Middle frontal gyrus (tissue), 1 donor: ENCODE measurements at regions not wholly inside any gene's neighbourhood (a gene's known extent, or its start where the extent isn't known, plus 50 kb on each side); places are given as distances from the start of the nearest gene placed in this dataset.
"Not testable (repeated sequence)": the region's sequence is repeated elsewhere in the genome, so short reads cannot be mapped to it uniquely, and the experiment has no call there.

Experiments used
- DNase-seq: peaks from one replicate; pipeline ENCODE4 v3.0.0-alpha.2; 2015; ENCODE audit warnings: low spot score; ENCODE audit errors: extremely low spot score

GRCh38 chr2:83795777-83796176, 663.3 kb downstream of the SUCLG1 start:
- no peak for DNase-seq

- not testable (repeated sequence) for DNase-seq
These were observed 668.6 kb downstream of the SUCLG1 start for GRCh38 chr2:83790467-83790866.

GRCh38 chr2:83789674-83790073, 669.4 kb downstream of the SUCLG1 start:
- DNase-seq: not testable (repeated sequence)

- not testable (repeated sequence) for DNase-seq
These were observed 670.0 kb downstream of the SUCLG1 start for GRCh38 chr2:83788938-83789566.

GRCh38 chr2:83787189-83787588, 671.9 kb downstream of the SUCLG1 start:
- no peak for DNase-seq

GRCh38 chr2:83786140-83786539, 672.9 kb downstream of the SUCLG1 start:
- no peak for DNase-seq

GRCh38 chr2:83784947-83785346, 674.1 kb downstream of the SUCLG1 start:
- no peak for DNase-seq

GRCh38 chr2:83784315-83784714, 674.8 kb downstream of the SUCLG1 start:
- DNase-seq: no peak

- DNase-seq: no peak
These were observed 677.0 kb downstream of the SUCLG1 start for GRCh38 chr2:83782122-83782521.

- no peak for DNase-seq
These were observed 694.6 kb downstream of the SUCLG1 start for GRCh38 chr2:83764447-83765005.

GRCh38 chr2:83757329-83757728, 701.8 kb downstream of the SUCLG1 start:
- DNase-seq: no peak

- DNase-seq: no peak
These were observed 702.9 kb downstream of the SUCLG1 start for GRCh38 chr2:83756219-83756618.

- DNase-seq: no peak
These were observed 711.9 kb downstream of the SUCLG1 start for GRCh38 chr2:83747141-83747540.

- DNase-seq: no peak
These were observed 714.2 kb downstream of the SUCLG1 start for GRCh38 chr2:83744855-83745254.

GRCh38 chr2:83742117-83742782, 716.8 kb downstream of the SUCLG1 start:
- DNase-seq: no peak

- DNase-seq: no peak
These were observed 728.9 kb downstream of the SUCLG1 start for GRCh38 chr2:83730223-83730622.

- DNase-seq: no peak
These were observed 733.3 kb downstream of the SUCLG1 start for GRCh38 chr2:83725735-83726134.

GRCh38 chr2:83705146-83705545, 753.9 kb downstream of the SUCLG1 start:
- DNase-seq: no peak

- DNase-seq: no peak
These were observed 755.5 kb downstream of the SUCLG1 start for GRCh38 chr2:83703598-83703997.

GRCh38 chr2:83696838-83697237, 762.2 kb downstream of the SUCLG1 start:
- DNase-seq: no peak

GRCh38 chr2:83695530-83695929, 763.5 kb downstream of the SUCLG1 start:
- no peak for DNase-seq

GRCh38 chr2:83695037-83695436, 764.0 kb downstream of the SUCLG1 start:
- DNase-seq: no peak

- no peak for DNase-seq
These were observed 769.7 kb downstream of the SUCLG1 start for GRCh38 chr2:83689402-83689801.
